AG10803 (cell line): ENCODE measurements at regions not wholly inside any gene's neighbourhood (a gene's known extent, or its start where the extent isn't known, plus 50 kb on each side); places are given as distances from the start of the nearest gene placed in this dataset.

Experiments
- DNase-seq: peaks from one replicate; pipeline ENCODE4 v3.0.0; 2010; ENCODE audit warnings: low read depth
- H3K4me3 ChIP-seq: 2 replicates; pipeline ENCODE4 v1.5.1; 2011; ENCODE audit warnings: mild to moderate bottlenecking, low read length, control low read depth
- TF ChIP-seq, protein P1 (sequence below): conservative IDR thresholded peaks from 2 replicates; pipeline ENCODE4 v1.5.1; 2011; ENCODE audit warnings: mild to moderate bottlenecking, low read length, control low read depth, inconsistent platforms

DNA sequence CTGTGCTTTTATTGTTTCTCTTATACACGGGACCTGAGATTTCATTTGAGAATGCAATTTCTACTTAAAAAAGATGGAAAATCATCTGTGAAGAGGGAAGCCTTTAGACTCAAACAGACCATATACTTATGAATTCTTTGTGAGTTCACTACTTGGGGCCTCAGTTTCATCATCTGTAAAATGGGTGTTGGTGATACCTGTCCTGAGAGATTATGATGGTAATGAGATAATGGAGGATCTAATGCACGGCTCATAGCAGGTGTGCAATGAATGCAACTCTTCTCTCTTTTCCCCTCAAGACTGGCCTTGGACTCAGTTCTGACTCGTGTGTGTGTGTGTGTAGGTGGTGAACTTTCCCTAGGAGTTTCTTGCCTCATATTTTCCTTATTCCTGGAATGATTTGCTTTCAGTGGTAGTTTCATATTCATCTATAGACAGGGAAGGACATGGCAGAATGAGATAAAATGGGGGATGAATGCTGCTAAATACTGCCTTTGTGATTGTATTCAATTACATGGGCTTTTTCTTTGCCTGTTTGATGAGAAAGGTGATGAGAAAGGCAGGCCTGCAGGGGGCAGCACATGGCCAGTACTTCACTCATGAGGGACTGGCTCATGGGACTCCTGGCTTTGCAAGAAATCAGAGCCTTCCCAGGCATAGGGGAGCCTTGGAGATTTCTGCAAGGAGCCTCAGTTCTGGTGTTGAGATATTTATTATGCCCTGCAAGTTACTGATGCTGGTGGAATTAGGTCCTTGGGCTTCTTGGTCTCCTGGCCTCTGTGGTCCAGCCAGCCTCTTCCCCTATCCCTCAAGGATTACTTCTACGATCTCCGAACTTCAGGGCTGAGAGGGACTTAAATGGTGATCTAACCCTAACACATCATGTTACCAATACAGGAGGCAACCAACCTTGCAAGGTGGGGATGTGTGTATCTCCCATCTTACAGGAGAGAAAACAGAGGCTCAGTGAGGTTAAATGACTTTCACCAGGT is 70.7 kb downstream of the RPLP1 start:
- no peak overlapping the region for H3K4me3 ChIP-seq
- TF ChIP-seq, protein P1, sequence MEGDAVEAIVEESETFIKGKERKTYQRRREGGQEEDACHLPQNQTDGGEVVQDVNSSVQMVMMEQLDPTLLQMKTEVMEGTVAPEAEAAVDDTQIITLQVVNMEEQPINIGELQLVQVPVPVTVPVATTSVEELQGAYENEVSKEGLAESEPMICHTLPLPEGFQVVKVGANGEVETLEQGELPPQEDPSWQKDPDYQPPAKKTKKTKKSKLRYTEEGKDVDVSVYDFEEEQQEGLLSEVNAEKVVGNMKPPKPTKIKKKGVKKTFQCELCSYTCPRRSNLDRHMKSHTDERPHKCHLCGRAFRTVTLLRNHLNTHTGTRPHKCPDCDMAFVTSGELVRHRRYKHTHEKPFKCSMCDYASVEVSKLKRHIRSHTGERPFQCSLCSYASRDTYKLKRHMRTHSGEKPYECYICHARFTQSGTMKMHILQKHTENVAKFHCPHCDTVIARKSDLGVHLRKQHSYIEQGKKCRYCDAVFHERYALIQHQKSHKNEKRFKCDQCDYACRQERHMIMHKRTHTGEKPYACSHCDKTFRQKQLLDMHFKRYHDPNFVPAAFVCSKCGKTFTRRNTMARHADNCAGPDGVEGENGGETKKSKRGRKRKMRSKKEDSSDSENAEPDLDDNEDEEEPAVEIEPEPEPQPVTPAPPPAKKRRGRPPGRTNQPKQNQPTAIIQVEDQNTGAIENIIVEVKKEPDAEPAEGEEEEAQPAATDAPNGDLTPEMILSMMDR = peak; percentile 84
- peak; percentile 73 for DNase-seq

DNA sequence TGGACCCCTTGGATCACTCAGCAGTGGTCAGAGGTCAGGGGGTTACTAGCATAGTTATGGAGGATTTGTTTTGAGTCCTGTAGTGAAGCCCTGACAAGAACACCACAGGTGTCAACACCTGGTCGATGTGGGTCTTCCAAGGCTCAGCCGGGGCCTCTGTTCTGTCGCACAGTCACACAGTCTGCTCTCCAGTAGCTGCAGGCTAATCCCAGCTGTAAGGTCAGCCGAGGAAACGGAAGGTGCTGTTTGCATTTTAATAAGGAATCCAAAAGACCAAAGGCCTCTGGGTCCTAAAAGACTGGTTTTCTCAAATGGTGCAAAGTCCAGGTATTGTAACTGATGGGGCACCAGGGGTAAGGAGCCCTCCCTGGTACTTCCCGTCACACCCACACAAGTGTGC is 71.7 kb downstream of the RPLP1 start:
- DNase-seq = no peak
- no peak overlapping the region for H3K4me3 ChIP-seq
- TF ChIP-seq, protein P1 = no peak

DNA sequence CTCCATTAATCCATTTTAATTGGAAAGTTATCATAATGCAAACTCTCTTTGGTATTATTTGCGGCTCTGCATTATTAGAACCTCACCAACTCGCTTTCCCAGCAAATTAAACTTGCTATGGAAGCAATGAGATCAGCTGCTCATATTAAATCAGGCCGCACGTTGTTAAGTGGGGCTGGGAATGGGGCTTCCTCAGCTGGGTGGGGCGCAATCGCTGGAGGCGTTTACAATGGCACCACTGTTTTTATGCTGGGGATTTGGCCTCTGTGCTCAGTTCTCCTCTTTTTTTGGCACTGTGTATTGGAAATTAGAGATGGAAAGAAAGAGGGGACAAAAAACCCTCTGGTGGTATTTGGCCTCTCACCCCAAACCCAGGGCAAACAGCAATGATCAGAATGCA is 72.2 kb downstream of the RPLP1 start:
- TF ChIP-seq, protein P1 = no peak
- no peak for DNase-seq
- H3K4me3 ChIP-seq = no peak overlapping the region

DNA sequence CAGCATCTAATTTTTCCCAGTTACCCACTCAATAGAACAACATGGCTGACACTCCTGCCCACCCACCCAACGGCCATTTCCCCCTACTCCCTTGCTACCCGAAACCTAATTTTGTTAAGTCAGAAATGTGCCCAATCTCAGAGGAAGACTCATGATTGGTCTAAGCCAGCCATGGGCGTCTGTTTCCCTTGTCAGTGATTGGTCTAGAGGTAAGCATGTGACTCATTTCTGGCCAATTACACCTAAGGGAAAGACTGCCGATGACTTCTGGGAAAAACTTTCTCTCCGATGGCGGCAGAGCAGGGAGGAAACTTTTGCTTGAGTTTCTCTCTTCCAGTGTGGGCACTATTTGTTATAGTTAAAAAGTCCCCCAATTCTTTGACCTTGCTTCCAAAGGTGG is 72.9 kb downstream of the RPLP1 start:
- no peak overlapping the region for H3K4me3 ChIP-seq
- DNase-seq = no peak
- TF ChIP-seq, protein P1 = no peak

DNA sequence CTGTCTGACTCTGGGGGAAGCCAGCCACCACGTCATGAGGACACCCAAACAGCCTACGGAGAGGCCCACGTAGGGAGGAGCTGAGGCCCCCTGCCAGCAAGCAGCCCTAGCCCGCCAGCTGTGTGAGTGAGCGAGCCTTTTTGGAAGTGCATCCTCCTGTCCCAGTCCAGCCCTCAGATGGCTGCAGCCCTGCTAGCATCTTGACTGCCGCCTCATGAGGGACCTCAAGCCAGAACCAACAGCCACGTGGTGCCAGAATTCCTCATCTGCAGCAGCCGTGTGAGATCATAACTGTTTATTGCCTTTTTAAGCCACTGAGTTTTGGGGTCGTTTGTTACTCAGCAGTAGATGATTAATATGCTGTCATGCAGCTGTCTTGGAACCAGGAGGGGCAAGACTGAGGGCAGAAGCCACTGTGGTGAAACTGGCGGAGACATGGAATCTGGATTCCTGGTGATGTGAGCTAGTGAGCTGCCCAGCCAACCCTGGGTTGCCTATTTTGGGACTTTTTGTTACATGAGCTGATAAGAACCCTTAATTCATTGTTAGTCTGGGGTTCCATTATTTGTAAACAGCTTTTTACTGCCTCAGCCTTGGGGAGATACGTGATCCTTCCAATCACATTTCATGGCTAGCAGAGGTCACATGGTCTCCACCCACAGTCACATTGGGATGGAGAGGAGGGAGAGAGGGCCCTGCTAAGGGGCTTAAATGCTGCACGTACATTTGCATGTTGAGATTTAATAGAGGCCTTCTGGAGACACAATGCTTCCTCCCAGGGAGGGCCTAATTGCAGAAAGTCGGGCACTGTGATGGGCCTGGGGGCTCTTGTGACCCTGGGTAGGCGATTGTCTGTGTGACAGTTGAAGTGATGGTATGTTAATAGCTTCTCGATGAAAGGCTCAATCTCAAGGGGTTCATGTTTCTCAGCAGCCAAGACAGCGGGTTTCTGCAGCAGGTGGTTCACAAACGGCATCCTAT is 73.8 kb downstream of the RPLP1 start:
- TF ChIP-seq, protein P1 = no peak
- no peak overlapping the region for H3K4me3 ChIP-seq
- DNase-seq = peak; percentile 8

DNA sequence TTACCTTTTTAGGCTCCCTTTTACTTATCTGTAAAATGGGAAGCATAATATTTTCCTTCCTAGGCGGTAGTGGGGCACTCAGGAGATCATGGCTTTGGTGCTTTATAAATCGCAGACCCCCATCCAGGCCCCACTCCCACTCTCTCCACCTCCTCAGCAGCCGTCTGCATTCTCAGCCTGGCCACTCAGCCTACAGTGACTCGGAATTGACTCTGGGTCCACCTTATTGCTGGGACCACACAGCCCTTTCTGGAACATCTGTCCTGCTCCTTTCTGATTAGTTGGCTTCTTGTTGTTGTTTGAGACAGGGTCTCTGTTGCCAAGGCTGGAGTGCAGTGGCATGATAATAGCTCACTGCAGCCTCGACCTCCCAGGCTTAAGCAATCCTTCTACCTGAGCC is 76.5 kb downstream of the RPLP1 start:
- no peak for DNase-seq
- no peak overlapping the region for H3K4me3 ChIP-seq
- TF ChIP-seq, protein P1 = no peak
